Neural progenitor cell (in vitro differentiated cells): ENCODE measurements at regions not wholly inside any gene's neighbourhood (a gene's known extent, or its start where the extent isn't known, plus 50 kb on each side); places are given as distances from the start of the nearest gene placed in this dataset.

ENCODE experiments used
- EZH2phosphoT487 ChIP-seq: fragments of 200-600 bp; sonication (generic); IDR thresholded peaks from 2 replicates; pipeline ENCODE4 v1.6.1; 2017; ENCODE audit warnings: antibody characterized with exemption
- TF ChIP-seq, protein P1 (sequence below): fragments of 200-600 bp; sonication (generic); IDR thresholded peaks from 2 replicates; pipeline ENCODE4 v1.5.1; 2017; ENCODE audit warnings: antibody characterized with exemption, mild to moderate bottlenecking

DNA sequence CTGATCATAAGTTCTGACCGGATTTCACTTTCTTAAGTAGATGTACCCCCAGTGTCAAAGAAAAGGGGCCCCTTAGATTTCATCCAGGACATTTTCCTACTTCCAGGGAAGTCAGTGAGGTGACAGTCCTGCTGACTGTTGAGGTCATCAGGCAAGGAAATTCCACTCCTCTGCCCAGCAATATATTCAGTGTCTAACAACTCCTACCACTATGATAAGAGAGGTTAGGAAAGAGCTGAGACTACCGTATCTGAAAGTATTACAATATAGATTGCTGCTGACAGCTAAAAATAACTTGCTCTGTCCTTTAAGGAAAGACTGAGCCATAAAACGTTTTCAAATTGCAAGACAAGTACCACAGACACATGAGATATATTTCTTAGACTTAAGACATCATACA lies 325.1 kb downstream of the EFNB2 start:
- TF ChIP-seq, protein P1, sequence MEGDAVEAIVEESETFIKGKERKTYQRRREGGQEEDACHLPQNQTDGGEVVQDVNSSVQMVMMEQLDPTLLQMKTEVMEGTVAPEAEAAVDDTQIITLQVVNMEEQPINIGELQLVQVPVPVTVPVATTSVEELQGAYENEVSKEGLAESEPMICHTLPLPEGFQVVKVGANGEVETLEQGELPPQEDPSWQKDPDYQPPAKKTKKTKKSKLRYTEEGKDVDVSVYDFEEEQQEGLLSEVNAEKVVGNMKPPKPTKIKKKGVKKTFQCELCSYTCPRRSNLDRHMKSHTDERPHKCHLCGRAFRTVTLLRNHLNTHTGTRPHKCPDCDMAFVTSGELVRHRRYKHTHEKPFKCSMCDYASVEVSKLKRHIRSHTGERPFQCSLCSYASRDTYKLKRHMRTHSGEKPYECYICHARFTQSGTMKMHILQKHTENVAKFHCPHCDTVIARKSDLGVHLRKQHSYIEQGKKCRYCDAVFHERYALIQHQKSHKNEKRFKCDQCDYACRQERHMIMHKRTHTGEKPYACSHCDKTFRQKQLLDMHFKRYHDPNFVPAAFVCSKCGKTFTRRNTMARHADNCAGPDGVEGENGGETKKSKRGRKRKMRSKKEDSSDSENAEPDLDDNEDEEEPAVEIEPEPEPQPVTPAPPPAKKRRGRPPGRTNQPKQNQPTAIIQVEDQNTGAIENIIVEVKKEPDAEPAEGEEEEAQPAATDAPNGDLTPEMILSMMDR = no peak
- no peak for TF ChIP-seq EZH2phosphoT487
